DOHH2 (cell line): ENCODE measurements at regions not wholly inside any gene's neighbourhood (a gene's known extent, or its start where the extent isn't known, plus 50 kb on each side); places are given as distances from the start of the nearest gene placed in this dataset.

Experiments used
- EZH2phosphoT487 ChIP-seq: fragments of 200-600 bp; sonication (generic); IDR thresholded peaks from 2 replicates; pipeline ENCODE4 v1.6.1; 2017; ENCODE audit warnings: borderline replicate concordance, mild to moderate bottlenecking, antibody characterized with exemption, low read length, moderate library complexity, mixed read lengths
- TF ChIP-seq, protein P1 (sequence below): fragments of 200-600 bp; sonication (generic); IDR thresholded peaks from one replicate; pipeline ENCODE4 v1.5.1; 2014; ENCODE audit warnings: antibody characterized with exemption, mild to moderate bottlenecking, low read depth, low read length; ENCODE audit not compliant: poor library complexity, severe bottlenecking

DNA sequence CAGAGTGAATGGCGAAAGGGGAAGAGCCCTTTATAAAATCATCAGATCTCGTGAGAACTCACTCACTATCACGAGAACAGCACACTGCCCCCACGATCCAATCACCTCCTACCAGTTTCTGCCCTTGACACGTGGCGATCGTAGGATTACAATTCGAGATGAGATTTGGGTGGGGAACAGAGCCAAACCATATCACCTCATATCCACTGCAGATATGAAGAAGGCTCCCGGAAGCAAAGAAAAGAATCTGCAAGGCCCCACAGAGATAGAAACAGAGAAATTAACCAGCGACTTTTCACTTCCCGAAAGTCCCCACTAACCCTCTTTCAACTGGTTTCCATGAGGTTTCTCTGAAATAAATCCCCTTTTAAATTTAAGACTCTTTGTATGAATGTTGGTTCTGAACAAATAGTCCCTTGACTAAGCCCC lies 86.2 kb upstream of the IRF2BP2 start:
- TF ChIP-seq, protein P1, sequence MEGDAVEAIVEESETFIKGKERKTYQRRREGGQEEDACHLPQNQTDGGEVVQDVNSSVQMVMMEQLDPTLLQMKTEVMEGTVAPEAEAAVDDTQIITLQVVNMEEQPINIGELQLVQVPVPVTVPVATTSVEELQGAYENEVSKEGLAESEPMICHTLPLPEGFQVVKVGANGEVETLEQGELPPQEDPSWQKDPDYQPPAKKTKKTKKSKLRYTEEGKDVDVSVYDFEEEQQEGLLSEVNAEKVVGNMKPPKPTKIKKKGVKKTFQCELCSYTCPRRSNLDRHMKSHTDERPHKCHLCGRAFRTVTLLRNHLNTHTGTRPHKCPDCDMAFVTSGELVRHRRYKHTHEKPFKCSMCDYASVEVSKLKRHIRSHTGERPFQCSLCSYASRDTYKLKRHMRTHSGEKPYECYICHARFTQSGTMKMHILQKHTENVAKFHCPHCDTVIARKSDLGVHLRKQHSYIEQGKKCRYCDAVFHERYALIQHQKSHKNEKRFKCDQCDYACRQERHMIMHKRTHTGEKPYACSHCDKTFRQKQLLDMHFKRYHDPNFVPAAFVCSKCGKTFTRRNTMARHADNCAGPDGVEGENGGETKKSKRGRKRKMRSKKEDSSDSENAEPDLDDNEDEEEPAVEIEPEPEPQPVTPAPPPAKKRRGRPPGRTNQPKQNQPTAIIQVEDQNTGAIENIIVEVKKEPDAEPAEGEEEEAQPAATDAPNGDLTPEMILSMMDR: no peak
- TF ChIP-seq EZH2phosphoT487: no peak
